NAMALWA (cell line): ENCODE measurements at regions not wholly inside any gene's neighbourhood (a gene's known extent, or its start where the extent isn't known, plus 50 kb on each side); places are given as distances from the start of the nearest gene placed in this dataset.
"Not testable (repeated sequence)": the region's sequence is repeated elsewhere in the genome, so short reads cannot be mapped to it uniquely, and the experiment has no call there.

Experiments used
- DNase-seq: peaks from one replicate; pipeline ENCODE4 v3.0.0-alpha.2; 2015; ENCODE audit warnings: low spot score

GRCh38 chr2:226125176-226125883 is 674.3 kb downstream of the IRS1 start:
- DNase-seq: no peak

- no peak for DNase-seq
These were observed 675.0 kb downstream of the IRS1 start for GRCh38 chr2:226124548-226125011.

GRCh38 chr2:226123300-226123699 is 676.3 kb downstream of the IRS1 start:
- no peak for DNase-seq

GRCh38 chr2:226122041-226122440 is 677.6 kb downstream of the IRS1 start:
- DNase-seq: no peak

GRCh38 chr2:226121046-226121738 is 678.4 kb downstream of the IRS1 start:
- no peak for DNase-seq

GRCh38 chr2:226118471-226119429 is 680.9 kb downstream of the IRS1 start:
- no peak for DNase-seq

- no peak for DNase-seq
These were observed 682.0 kb downstream of the IRS1 start for GRCh38 chr2:226117510-226118065.

GRCh38 chr2:226116346-226116745 is 683.3 kb downstream of the IRS1 start:
- no peak for DNase-seq

GRCh38 chr2:226115832-226116200 is 683.8 kb downstream of the IRS1 start:
- no peak for DNase-seq

GRCh38 chr2:226115102-226115831 is 684.4 kb downstream of the IRS1 start:
- DNase-seq: no peak

GRCh38 chr2:226114436-226114835 is 685.2 kb downstream of the IRS1 start:
- no peak for DNase-seq

GRCh38 chr2:226098861-226099745 is 699.6 kb downstream of the NYAP2 start:
- DNase-seq: no peak

- DNase-seq: no peak
These were observed 695.5 kb downstream of the NYAP2 start for GRCh38 chr2:226095058-226095457.

GRCh38 chr2:226093364-226093763 is 693.9 kb downstream of the NYAP2 start:
- no peak for DNase-seq

- no peak for DNase-seq
These were observed 688.8 kb downstream of the NYAP2 start for GRCh38 chr2:226088366-226088674.

GRCh38 chr2:226087505-226088365 is 688.2 kb downstream of the NYAP2 start:
- no peak for DNase-seq

- no peak for DNase-seq
These were observed 687.5 kb downstream of the NYAP2 start for GRCh38 chr2:226087051-226087450.

- DNase-seq: no peak
These were observed 686.7 kb downstream of the NYAP2 start for GRCh38 chr2:226086190-226086589.

- not testable (repeated sequence) for DNase-seq
These were observed 685.9 kb downstream of the NYAP2 start for GRCh38 chr2:226085425-226085824.

- no peak for DNase-seq
These were observed 680.8 kb downstream of the NYAP2 start for GRCh38 chr2:226080334-226080733.
